SJCRH30 (cell line): ENCODE measurements at regions not wholly inside any gene's neighbourhood (a gene's known extent, or its start where the extent isn't known, plus 50 kb on each side); places are given as distances from the start of the nearest gene placed in this dataset.
A peak's percentile ranks its signal among the peaks of the same experiment; 100 is the strongest.
"Not testable (repeated sequence)": the region's sequence is repeated elsewhere in the genome, so short reads cannot be mapped to it uniquely, and the experiment has no call there.

Experiments
- DNase-seq, 2 experiments: peaks; one replicate each; pipeline ENCODE4 v3.0.0-alpha.2; 2015 to 2020
- H3K27ac ChIP-seq: fragments of 250-450 bp; sonication (Bioruptor Pico); 2 replicates; pipeline ENCODE4 v1.5.1; 2020; ENCODE audit warnings: mild to moderate bottlenecking, moderate library complexity
- H3K27me3 ChIP-seq: fragments of 250-450 bp; sonication (Bioruptor Pico); 2 replicates; pipeline ENCODE4 v1.5.1; 2020; ENCODE audit warnings: mild to moderate bottlenecking, moderate library complexity
- H3K36me3 ChIP-seq: fragments of 250-450 bp; sonication (Bioruptor Pico); 2 replicates; pipeline ENCODE4 v1.5.1; 2020; ENCODE audit warnings: mild to moderate bottlenecking, moderate library complexity
- H3K4me1 ChIP-seq: fragments of 250-450 bp; sonication (Bioruptor Pico); 2 replicates; pipeline ENCODE4 v1.5.1; 2020; ENCODE audit warnings: mild to moderate bottlenecking, moderate library complexity
- H3K4me3 ChIP-seq: fragments of 250-450 bp; sonication (Bioruptor Pico); 2 replicates; pipeline ENCODE4 v1.5.1; 2020; ENCODE audit warnings: mild to moderate bottlenecking, moderate library complexity
- H3K9me3 ChIP-seq: fragments of 250-450 bp; sonication (Bioruptor Pico); replicated peaks from 2 replicates; pipeline ENCODE4 v1.5.1; 2020; ENCODE audit warnings: mild to moderate bottlenecking, moderate library complexity

GRCh38 chr2:95676573-95676972 lies 84.8 kb downstream of the TRIM43 start:
- not testable (repeated sequence) for H3K36me3 ChIP-seq, H3K4me3 ChIP-seq, H3K9me3 ChIP-seq, H3K4me1 ChIP-seq, DNase-seq, H3K27ac ChIP-seq, H3K27me3 ChIP-seq

- no peak for DNase-seq
- Histone ChIP-seq H3K4me1 (no peaks in the 10 kb centered on the region), H3K27ac (no peak overlapping the region), H3K36me3 (no peaks in the 10 kb centered on the region), H3K27me3 (no peaks in the 10 kb centered on the region), H3K4me3 (no peak overlapping the region), H3K9me3 (no peaks in the 10 kb centered on the region)
Measured at GRCh38 chr2:95677346-95677745, 85.5 kb downstream of the TRIM43 start.

DNA sequence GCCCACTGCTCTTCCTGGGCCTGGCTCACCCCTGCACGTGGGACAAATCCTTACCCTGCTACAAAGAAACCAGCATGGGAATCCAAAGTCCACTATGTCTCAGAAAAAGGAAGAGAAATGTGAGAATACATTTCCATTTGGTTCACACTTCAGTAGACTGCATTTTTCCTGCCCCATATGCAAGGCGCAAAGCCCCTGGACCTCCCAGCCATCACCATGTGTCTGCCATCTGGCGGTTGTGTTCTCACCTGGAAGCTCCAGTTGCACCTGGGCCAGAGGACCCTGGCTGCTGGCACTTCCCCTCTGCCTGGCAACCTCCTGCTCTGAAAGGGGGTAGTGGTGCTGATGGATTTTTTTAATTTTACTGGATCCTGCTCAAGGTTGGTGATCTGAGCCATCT lies 86.0 kb downstream of the TRIM43 start:
- not testable (repeated sequence) for H3K4me1 ChIP-seq, DNase-seq, H3K36me3 ChIP-seq, H3K27me3 ChIP-seq, H3K4me3 ChIP-seq, H3K9me3 ChIP-seq, H3K27ac ChIP-seq

DNA sequence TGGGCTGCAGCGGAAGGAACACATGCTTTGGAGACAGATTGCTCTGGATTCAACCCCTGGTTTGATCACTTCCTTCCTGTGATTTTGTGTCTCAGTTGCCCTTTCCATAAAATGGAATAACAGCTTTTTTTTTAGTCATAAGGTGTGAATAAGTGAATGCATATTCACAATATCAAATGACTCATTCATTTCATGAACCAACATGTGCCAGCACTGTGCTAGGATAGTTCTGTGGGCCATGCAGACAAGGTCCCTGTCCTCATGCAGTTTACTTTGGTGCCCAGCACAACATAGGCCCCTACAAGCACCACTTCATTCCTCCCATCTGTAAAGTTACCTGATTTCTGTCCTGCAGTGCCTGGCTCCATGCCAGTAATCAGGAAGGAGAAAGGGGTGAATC lies 89.4 kb downstream of the TRIM43 start:
- H3K4me1 ChIP-seq, H3K4me3 ChIP-seq, H3K36me3 ChIP-seq, H3K27ac ChIP-seq, H3K27me3 ChIP-seq, H3K9me3 ChIP-seq, DNase-seq: not testable (repeated sequence)

GRCh38 chr2:95681589-95682081 lies 89.8 kb downstream of the TRIM43 start:
- not testable (repeated sequence) for DNase-seq, H3K27me3 ChIP-seq, H3K4me1 ChIP-seq, H3K27ac ChIP-seq, H3K9me3 ChIP-seq, H3K36me3 ChIP-seq, H3K4me3 ChIP-seq

DNA sequence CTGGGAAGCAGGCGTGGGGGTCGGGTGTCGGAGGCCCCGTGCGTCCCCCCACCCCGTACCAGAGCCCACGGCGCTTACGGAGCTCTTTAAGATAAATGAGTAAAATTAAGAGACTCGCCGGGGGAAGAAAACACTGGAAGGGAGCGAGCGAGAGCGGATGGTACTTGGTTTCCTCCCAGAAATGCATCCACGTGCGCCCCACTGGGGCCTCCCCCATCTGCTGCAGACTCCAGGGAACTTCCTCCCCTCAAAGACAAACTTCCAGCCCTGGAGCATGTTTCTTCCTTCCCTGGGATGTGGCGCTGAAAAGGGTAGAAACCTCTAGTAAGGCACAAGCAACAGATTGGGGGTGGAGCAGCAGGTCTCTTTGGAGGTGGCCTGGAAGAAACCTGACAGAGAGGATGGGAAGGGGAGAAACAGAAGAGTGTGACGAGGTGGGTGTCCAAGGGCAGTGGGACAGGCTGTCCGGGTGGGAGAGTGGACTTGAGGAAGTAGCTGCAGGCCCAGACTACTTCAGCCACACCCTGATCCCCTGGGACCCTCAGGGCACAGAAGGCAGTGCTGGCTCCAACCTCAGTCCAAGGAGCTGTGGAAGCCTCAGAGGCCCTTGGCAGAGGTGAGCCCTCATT lies 91.2 kb downstream of the TRIM43 start:
- H3K36me3 ChIP-seq, H3K27ac ChIP-seq, H3K4me1 ChIP-seq, H3K9me3 ChIP-seq, H3K27me3 ChIP-seq: not testable (repeated sequence)
- peak in 1 of 2 experiments; percentile 12 for DNase-seq
- peak overlapping the region; percentile 63 for H3K4me3 ChIP-seq

DNA sequence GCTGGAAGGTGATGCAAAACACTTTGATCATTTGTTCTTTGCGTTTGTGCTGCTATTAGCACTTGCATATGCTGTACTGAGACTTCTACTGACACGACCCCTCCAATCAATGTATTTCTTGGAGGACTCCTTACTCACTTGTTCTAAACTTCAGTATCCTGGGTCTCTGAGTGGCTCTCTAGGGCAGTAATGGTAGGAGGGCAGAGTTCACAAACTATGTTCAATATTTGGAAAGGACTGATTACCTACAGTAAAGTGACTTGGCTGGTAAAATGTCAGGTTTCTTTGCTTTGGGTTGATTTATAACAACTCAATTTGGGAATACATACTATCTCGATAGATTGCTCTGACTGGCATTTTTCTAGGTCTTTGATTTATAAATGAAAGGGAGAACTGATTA lies 93.7 kb downstream of the TRIM43 start:
- DNase-seq: no peak
- no peaks in the 10 kb centered on the region for H3K27me3 ChIP-seq
- H3K4me1 ChIP-seq: no peaks in the 10 kb centered on the region
- H3K9me3 ChIP-seq: no peaks in the 10 kb centered on the region
- H3K4me3 ChIP-seq: no peak overlapping the region
- no peaks in the 10 kb centered on the region for H3K36me3 ChIP-seq
- H3K27ac ChIP-seq: no peak overlapping the region

- not testable (repeated sequence) for H3K9me3 ChIP-seq, H3K4me3 ChIP-seq, H3K27ac ChIP-seq, H3K4me1 ChIP-seq, H3K36me3 ChIP-seq, DNase-seq, H3K27me3 ChIP-seq
Measured at GRCh38 chr2:95686056-95686825, 94.4 kb downstream of the TRIM43 start.

GRCh38 chr2:95687852-95688251 lies 96.1 kb downstream of the TRIM43 start:
- H3K36me3 ChIP-seq, H3K9me3 ChIP-seq, H3K27me3 ChIP-seq, H3K4me3 ChIP-seq, DNase-seq, H3K27ac ChIP-seq, H3K4me1 ChIP-seq: not testable (repeated sequence)

DNA sequence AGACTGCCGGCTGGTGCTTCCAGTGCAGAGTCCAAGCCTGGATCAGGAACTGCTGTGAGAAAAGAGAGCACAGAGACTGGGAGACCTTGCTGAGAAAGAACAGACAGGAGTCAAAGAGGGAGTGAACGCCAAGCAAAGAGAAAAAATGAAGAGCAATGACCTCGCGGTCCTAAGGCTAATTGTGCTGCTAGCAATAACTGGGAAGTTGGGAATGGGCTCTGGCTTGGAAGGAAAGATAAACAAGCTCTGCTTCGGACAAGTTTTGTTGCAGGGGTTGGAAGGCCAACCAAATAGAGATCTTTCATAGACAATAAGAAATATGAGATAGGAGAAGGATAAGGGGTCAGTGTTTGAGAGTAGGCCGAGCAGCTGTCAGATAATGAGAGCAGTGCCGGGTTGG lies 99.4 kb downstream of the TRIM43 start:
- not testable (repeated sequence) for H3K9me3 ChIP-seq, H3K4me1 ChIP-seq, DNase-seq, H3K27ac ChIP-seq, H3K4me3 ChIP-seq, H3K27me3 ChIP-seq, H3K36me3 ChIP-seq

DNA sequence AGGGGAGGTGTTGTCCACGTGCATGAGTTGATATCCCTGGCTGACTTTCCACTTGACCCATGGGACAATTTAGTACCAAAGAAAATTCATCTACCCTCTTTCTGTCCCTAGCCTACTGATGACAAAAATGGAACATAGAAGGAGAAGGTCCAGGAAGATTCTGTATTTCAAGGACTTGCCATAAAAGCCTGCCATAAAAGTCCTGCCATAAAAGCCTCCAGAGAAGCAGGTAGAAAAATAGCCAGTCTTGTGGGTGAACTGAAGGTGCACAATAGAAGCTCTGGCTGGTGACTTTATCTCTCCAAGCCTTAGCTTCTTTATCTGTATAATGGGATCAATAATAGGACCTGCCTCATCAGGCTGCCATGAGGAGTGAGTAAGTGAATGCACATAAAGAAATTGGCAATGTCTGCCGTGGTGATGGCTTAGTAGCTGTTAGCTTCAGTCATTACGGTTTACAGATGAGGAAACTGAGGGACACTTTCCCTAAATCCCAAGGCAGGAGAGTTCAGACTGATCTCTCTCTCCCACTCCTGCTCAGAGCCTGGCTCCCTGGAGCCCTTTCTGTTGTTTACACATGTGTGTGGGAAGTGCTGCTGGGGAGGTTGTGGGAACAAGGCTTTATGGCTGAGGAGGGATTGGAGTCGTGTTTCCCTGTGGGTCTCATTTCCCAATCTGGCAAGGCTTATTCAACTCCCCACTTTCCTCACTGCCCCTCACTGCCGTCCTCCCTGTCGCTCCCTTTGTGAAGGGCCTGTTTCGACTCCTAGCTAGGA lies 101.5 kb downstream of the TRIM43 start:
- H3K27ac ChIP-seq, H3K36me3 ChIP-seq, H3K27me3 ChIP-seq, H3K9me3 ChIP-seq, H3K4me3 ChIP-seq, H3K4me1 ChIP-seq, DNase-seq: not testable (repeated sequence)

GRCh38 chr2:95695613-95696012 lies 103.8 kb downstream of the TRIM43 start:
- Histone ChIP-seq H3K9me3 (no peaks in the 10 kb centered on the region), H3K4me3 (no peak overlapping the region), H3K27me3 (no peaks in the 10 kb centered on the region), H3K36me3 (no peaks in the 10 kb centered on the region), H3K4me1 (no peaks in the 10 kb centered on the region), H3K27ac (no peak overlapping the region)
- DNase-seq: no peak

GRCh38 chr2:95698146-95698545 lies 106.3 kb downstream of the TRIM43 start:
- Histone ChIP-seq H3K27ac (no peak overlapping the region), H3K27me3 (no peaks in the 10 kb centered on the region), H3K36me3 (no peaks in the 10 kb centered on the region), H3K9me3 (no peaks in the 10 kb centered on the region), H3K4me3 (no peak overlapping the region), H3K4me1 (no peaks in the 10 kb centered on the region)
- DNase-seq: no peak

GRCh38 chr2:95699201-95700184 lies 107.7 kb downstream of the TRIM43 start:
- H3K4me3 ChIP-seq, DNase-seq, H3K36me3 ChIP-seq, H3K9me3 ChIP-seq, H3K4me1 ChIP-seq, H3K27me3 ChIP-seq, H3K27ac ChIP-seq: not testable (repeated sequence)
